NCI-H187 (cell line): ENCODE measurements at regions not wholly inside any gene's neighbourhood (a gene's known extent, or its start where the extent isn't known, plus 50 kb on each side); places are given as distances from the start of the nearest gene placed in this dataset.
"Not testable (repeated sequence)": the region's sequence is repeated elsewhere in the genome, so short reads cannot be mapped to it uniquely, and the experiment has no call there.

Source experiments
- DNase-seq, 2 experiments: peaks; one replicate each; lab custom pipeline; 2025; lab: John Stamatoyannopoulos, UW

DNA sequence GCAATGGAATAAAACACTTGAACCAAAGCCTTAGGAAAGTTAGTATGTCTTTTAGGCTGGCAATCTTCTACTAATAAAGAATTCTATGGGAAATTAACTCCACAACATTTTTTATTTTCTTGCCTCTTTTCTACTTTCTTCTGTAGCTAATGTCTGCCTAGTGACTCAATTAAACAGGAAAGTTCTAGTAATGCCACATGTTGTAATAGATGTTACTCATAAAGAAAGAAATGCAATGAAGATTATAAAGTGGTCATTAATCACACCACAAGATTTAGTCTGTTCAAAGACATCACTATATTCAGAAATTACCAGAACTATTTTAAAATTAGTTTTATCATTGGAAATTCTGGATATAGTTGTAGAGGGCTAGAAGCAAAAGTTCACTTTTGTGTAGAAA is 329.7 kb downstream of the SI start:
- no peak for DNase-seq

DNA sequence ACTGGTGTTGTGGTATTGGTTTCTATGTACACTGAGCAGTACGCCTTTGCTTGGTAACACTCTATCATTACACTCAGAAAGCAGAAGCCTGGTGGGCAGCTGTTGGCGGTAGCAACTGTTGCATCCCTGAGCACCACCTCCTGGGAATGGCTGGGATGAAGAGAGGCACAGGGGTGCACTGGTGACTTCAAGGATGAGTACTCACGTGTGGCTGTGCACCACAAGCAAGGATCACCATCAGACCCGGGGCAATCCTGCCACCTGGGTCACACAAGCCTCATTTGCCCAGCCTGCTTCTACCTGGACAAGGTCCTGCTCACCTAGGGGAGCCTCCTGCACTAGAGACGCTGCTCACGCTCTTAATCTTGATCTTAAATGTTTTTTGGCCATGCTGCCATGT is 336.4 kb downstream of the SI start:
- DNase-seq, result no peak

DNA sequence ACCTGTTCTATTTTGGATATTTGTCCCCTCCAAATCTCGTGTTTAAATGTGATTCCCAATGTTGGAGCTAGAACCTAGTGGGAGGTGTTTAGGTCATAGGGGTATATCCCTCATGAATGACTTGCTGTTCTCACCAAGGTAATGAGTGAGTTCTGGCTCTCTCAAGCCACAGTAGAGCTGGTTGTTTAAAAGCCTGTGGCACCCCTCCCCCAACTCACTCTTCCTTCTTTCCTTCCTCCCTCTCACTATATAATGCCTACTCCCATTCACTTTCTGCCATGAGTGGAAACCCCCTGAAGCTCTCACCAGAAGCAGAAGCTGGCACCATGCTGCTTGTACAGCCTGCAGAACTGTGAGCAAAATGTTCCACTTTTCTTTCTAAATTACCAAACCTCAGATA is 341.1 kb downstream of the SI start:
- no peak for DNase-seq

DNA sequence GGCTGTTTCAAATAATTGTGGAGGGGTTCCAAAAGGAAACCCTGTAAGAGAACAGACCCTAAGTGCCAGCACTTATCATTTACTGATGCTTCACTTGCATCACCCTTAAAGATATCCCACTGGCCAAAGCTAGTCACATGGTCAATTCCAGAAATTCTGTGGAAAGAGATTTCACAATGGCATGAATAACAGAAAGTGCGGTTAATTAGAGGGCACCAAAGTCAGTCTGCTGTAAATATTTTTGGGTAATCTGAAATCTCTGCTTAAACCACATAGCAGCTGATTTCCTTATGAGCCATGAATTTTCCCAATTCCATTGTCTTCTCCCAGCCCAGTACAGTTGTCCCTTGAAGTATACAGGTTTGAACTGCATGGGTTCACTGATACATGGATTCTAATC is 346.1 kb downstream of the SI start:
- DNase-seq, result no peak

DNA sequence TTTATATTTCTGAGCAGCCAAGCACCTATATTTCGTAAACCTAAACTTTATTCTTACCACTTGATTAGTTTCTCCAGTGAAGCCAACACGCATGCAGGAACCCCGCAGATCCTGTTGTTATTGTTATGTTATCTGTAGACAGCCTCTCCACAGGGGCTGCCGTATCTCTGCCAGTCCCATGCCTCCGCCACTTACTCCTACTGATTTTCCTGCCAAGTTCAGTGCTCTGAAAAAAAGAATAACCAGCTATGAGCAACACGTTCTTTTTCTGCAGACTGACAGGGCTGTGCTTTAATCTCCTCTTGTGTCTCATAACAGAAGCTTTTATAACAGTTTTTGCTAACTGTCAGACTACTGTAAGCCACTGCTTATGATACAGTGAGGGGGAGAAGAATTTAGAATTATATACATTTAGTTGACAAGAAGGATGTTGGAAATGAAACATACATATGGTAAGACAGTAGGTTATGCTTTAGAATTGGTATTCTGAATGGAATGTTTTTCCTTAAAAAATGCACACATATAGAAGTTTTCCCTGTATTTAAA is 347.4 kb downstream of the SI start:
- DNase-seq, result no peak

DNA sequence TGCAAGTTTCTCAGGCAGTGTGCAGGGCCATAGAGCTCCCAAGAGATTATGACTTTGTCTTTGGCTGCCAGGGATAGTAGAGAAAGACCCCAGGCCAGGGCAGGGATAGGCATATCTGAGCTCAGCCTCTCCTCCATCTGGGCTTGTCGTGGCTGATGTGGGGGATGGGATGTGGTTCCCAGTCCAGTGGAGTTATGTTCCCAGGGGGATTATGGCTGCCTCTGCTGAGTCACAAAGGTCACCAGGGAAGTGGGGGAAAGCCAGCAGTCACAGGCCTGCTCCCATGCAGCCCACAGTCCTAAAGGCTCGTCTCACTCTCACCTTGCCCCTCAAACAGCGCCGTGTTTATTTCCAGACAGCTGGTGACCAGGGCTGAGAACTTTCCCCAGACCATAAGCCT is 354.9 kb downstream of the SI start:
- no peak for DNase-seq

DNA sequence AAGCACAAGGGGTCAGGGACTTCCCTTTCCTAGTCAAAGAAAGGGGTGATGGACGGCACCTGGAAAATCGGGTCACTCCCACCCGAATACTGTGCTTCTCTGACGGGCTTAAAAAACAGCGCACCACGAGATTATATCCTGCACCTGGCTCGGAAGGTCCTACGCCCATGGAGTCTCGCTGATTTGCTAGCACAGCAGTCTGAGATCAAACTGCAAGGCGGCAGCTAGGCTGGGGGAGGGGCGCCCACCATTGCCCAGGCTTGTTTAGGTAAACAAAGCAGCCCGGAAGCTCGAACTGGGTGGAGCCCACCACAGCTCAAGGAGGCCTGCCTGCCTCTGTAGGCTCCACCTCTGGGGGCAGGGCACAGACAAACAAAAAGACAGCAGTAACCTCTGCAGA is 375.5 kb downstream of the SI start:
- DNase-seq, result not testable (repeated sequence)

DNA sequence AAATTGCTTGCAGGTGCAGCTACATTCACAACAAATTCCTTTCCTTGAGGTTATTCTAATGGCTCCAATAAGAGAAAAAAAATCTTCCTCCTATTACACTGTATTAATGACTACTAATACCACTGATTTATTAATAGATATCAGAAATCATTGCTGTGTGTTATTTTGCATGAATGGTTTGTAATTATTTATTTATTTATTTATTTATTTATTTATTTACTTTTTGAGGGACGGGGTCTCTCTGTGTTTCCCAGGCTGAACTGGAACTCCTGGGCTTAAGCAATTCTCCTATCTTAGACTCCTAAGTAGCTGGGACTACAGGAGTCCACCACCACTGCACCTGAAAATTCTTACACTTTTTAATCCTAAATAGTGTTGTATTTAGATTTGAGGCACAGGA is 390.4 kb downstream of the SI start:
- DNase-seq, result no peak

DNA sequence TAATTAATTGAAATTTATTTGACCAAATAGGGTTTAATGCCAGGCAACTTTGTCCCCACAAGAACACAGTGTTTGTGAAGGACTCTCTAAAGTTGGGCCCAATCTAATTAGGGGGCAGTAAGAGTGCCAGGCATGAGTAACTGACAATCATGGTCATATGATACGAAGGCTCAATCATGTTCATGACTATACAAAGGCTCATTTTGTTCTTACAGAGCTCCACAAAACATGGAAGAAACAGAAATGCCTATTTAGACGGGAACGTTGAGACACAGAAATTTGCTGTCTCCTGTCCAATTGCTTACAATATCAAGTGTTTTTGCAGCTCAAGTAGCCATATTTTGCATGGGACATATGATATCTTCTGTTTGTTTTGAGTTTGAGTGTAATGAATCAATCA is 391.1 kb downstream of the SI start:
- no peak for DNase-seq

DNA sequence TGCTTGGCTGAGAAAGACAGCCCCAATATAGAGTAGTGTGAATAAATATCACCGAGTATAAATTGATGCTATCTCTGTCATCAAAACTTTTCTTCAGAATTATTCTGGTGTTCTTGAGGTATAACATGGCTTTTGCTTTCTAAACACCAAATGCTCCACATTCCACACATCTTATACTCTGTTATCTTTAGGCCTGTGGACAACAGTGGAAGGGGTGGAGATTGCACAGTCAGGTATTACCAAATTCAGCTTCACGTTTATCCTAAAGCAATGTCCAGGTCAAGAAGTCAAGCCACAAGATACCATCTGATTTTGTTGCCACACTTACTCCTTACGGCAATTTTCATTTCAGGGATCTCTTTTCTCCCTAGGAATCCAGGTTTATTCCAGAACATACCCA is 394.8 kb downstream of the SI start:
- DNase-seq, result no peak

DNA sequence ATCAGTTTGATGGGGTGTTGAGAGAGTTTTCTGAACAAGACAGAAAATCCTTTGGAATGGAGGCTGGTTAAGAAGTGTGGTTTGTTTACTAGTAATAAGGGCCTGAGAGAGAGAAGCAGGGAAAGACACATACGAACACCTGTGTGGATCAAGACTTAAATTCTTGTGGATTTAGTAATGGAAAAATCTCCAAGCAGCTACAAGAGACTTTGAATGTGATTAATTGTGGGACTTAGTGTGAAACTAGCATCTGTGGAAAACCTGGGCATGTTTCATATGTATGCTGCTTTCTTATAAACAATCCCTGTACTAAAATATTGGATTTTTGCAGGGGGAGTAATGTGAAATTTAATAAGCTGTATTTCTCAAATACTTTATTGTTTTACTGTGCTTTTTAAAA is 399.1 kb downstream of the SI start:
- DNase-seq, result no peak

DNA sequence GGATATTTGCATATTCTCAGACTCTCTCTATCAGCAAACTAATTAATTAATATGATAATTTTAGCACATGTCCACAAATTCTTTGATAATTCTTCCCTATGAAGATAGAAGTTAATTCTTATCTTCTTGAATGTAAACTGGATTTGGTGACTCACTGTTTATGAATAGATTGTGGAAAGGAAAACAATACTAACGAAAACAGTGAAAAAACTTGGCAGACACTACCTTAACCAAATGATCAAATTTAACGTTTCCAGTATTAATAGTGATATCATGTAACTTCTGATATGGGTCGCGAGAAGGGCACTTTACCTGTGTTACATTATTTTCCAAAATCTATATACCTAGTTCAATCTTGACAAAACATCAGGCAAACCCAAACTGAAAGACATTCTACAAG is 401.0 kb downstream of the SI start:
- no peak for DNase-seq

DNA sequence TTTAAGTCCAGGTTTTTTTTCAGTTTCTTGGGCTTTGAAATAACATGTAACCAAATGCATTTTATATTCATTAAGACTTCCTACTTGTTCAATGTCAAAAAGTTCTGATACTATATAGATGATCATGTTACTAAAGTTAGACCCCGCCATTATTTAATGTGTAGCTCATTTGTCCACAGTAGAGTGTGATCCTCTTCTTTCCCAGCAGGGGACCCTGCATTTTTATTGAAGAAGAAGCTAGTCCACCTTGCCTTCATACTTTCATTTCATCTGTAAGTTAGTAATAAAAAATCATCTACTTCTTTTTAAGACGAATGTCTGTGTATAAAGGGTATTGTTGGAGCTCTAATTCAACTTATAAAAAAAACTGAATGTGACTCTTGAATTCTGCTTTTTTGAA is 404.6 kb downstream of the SI start:
- no peak for DNase-seq

DNA sequence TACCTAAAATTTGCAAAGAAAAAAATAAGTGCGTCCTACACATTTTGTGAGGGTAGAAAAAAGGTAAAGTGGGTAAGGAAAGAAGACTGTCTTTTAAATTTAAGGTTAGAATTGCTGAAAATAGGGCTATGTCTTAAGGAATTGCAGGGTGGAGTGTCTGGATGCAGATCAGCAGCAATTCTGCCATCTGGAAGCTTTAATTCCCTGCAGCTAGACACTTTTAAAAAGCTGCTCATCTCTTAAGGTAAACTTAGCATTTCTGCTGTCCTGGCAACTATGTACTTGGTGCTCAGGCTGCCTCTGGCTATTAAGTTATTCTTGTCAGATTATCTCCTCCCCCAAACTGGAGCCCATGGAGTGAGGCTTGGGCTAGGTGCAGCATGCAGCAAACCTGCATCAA is 420.2 kb downstream of the SI start:
- no peak for DNase-seq

DNA sequence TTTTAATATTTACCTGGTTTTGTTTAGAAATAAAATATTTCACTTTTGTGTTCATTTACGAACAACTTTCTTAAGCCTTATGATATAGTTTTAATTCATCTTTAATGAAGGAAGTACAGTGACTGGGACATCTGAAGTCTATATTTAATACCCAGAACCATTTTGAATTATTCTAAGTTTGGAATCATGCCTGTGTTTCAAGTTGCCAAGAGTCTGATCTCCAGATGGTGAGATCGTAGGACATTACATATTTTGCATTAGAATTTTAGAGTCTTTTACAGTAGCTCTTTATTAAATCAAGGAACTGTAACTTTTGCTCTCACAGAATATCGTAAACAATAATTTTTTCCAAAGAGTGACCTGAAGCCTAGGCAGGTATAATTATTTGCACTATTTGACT is 420.7 kb downstream of the SI start:
- no peak for DNase-seq

DNA sequence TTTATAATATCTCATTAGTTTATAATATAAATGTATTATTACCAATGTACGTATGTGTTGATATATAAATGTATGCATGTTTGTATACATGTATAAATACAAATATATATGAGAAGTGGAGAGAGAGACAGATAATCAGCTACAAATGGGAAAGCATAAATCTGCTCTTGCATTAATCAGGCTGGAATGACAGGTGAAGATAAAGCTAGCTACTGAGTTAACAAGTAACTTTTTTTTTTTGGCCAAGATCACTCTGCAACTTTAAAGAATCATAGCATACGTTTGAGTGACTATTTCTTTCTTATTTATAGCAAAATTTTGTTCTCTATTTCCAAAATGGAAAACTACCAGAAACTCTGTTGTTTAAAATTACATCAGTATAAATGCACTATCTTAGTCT is 422.8 kb downstream of the SI start:
- no peak for DNase-seq

DNA sequence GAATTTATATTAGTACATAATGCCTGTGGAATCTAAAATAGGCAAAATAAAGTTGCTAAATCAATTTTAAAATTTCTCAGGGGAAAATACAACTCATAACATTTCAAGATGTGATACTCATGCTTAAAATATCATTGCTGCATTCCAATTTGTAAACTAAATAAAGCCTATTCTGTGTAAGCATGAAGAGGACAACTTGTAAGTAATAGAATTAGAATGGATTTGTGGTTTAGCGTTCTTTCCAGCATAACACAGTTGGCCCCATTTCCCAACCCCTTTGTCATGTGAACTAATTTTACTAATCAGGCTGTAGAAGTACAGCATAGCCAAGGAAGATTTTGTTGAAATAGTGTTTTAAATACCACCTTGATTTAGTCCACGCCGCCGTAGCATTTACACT is 437.2 kb downstream of the SI start:
- DNase-seq, result no peak

DNA sequence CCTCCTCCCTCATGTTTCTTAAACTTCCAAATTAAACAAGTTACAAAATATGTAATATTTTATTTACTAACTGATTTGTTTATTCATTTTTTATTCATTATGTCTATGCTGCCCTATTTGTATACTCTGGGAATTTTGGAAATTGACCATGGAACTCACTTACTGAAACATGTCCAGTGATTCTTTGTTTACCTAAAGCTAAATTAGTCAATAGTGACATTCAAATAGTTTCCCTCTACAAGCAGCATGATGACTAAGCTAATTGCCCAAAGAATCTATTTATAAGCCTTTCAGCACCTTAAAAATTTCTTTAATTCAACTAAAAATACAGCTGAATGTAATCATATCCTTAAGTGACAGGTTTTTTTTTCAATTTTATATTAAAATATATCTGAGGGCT is 437.7 kb downstream of the SI start:
- no peak for DNase-seq

DNA sequence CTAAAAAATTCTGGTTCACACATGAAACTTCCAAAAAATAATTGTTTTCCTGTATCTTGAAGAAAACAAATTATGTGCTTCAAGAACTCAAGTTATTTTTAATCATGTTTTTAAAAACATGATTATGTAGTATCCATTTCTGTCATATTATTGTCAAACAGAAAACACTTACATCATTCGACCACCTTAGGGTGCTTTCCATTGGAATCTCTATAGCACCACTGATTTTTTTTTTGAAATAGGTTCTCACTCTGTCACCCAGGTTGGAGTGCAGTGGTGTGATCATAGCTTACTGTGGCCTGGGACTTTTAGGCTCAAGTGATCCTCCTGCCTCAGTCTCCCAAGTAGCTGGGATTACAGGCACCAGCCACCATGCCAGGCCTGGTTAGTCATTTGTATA is 457.3 kb downstream of the SI start:
- DNase-seq, result no peak

DNA sequence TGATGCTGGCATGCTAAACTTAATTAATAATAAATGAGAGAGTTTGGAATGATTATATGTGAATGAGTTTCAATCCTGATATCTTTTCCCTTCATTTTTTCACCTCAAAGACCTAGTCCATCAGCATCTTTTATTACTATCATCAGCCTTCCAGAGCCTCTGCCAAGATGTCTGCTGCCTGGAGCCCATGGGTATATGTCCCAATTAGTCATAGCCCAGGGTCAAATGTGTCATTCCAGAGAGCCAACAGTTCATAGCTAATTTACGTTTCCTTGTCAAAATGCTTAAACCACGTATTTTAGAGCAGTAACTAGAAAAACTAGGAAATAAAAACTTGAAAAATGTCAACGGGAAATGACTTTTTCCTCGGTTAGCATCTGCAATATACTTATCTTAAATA is 457.9 kb downstream of the SI start:
- DNase-seq, result no peak

DNA sequence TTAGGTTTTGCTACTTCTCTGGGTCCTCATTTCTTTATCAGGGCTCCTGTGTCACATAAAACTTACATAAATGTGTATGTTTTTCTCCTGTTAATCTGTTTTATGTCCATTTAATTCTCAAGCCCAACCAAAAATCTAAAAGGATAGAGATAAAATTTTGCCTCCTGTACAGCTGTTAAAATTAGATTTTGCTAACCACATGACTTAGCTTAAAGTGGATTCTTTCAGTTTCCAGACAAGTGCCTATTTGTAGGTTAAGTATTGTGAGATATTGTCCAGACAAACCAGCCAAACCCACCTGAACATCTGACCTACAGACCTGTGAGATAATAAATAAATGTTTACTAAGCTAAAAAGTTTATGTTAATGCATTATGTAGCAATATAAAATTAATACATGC is 465.5 kb downstream of the SI start:
- no peak for DNase-seq

DNA sequence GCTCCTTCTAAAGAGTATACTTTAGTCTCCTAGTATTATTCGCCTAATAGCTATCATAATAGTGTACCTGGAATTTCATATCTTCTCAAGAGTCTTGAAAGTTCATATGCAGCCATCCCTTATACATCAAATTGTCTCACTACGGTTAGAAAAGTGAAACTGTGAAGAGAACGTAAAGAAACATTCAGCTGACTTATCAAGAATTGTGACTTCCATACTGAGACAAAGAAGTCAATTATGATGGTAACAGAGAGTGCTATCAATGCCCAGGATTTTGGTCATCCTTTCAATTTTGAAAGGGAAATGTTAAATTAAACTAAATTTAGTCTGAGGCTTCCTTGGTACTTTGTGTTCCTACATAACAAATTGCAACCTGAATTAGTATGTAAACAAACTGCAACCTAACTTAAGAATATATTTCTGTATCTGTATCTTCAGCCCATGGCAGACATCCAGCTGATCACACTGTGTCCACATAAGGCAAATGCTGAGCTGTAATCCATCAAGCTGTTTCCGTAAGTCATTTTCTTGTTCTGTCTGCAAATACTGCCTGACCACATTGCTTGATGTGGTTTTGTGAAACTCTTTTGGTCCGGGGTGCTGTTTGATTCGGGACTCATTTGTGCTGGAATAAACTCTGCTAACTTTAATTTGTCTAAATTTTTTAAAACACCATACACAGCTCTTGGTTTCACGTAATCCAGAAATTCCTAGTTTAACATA is 469.6 kb downstream of the SI start:
- DNase-seq, result no peak

DNA sequence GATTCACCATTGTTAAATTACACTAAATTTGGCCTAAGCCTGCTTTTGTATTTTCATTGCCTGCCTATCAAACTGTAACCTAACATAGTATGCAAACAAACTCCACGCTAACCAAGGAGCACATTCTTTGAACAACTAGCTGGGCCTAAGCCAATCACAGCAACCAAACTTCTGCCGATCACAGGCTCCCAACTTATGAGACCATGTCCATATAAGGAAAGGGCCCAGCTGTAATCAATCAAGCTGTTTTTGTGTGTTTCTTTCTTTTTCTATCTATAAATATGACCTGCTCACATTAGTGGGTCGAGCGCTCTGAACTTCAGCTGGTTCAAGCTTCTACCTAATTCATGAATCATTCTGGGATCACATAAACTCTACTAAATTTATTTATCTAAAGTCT is 473.6 kb downstream of the SI start:
- no peak for DNase-seq

DNA sequence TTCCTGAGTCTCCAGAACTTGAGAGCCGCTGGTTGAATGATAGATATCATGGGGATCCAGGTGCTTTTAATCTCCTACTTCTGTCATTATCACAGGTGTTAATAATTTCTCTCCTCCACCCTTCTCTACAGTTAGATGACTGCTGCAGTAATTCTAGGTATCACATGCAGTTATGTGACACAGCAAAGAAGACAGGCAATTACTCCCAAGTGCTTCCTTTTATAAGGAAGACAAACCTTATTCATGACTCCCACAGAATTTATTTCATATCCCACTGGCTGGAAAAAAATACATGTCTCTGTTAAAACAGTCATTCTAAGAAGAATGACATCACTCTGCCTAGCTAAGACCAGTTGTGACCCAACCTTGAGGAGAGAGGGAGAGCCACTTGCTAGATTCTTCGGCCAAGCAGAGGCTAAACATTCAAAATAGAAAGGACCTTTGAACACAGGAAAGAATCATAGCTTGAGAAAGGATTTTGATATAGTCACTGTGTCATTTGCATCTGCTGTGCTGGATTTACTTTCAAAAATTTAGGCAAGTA is 500.6 kb downstream of the SI start:
- no peak for DNase-seq
